ENCODE measurements at regions not wholly inside any gene's neighbourhood (a gene's known extent, or its start where the extent isn't known, plus 50 kb on each side); places are given as distances from the start of the nearest gene placed in this dataset.
A peak's percentile ranks its signal among the peaks of the same experiment; 100 is the strongest.

- TF ChIP-seq BHLHE40 (IDR thresholded peaks at IDR 0.05; ENCODE audit: borderline replicate concordance in 1 of 2, low read depth in 2 of 2, low read length in 1 of 2) (peak in 1 of 2 experiments; percentile 17; a peak in 1 of 4 replicates), JUND (IDR thresholded peaks at IDR 0.05; ENCODE audit: low read depth, low read length) (peak; percentile 84), SIN3A (IDR thresholded peaks at IDR 0.05; ENCODE audit: low read depth, low read length) (no peak), RELA (IDR thresholded peaks at IDR 0.05; ENCODE audit: borderline replicate concordance, partially characterized antibody) (no peak), SP1 (IDR thresholded peaks at IDR 0.05; ENCODE audit: low read depth, low read length) (peak; percentile 43), CUX1 (IDR thresholded peaks at IDR 0.05; ENCODE audit: insufficient replicate concordance, low read depth, low read length) (no peak), IKZF2 (IDR thresholded peaks at IDR 0.05) (peak; percentile 95 to 97), CHD2 (IDR thresholded peaks at IDR 0.05; ENCODE audit: borderline replicate concordance, low read depth, low read length) (0 out of 2 replicates have a peak, but pooled peaks have one; percentile 1), SMAD1 (IDR thresholded peaks at IDR 0.05; ENCODE audit: low read depth, partially characterized antibody) (no peak), PKNOX1 (IDR thresholded peaks at IDR 0.05) (peak; percentile 68), NBN (IDR thresholded peaks at IDR 0.05) (peak; percentile 79), MTA2 (IDR thresholded peaks at IDR 0.05; ENCODE audit: low read depth) (peak; percentile 96), ZNF217 (IDR thresholded peaks at IDR 0.05) (peak; percentile 64; the same call in 1 of the 2 replicates), POLR2AphosphoS5 (IDR thresholded peaks at IDR 0.05; ENCODE audit: low read length) (peak; percentile 53; the same call in 1 of the 2 replicates), RUNX3 (IDR thresholded peaks at IDR 0.05; ENCODE audit: low read length) (peak; percentile 86), JUNB (IDR thresholded peaks at IDR 0.05) (peak; percentile 92), FOXK2 (IDR thresholded peaks at IDR 0.05) (no peak), RELB (IDR thresholded peaks at IDR 0.05; ENCODE audit: low read depth) (peak; percentile 84), YY1 (IDR thresholded peaks at IDR 0.05; ENCODE audit: low read depth, low read length) (peak; percentile 92), NKRF (conservative IDR thresholded peaks at IDR 0.05) (no peak), CBX5 (IDR thresholded peaks at IDR 0.05; ENCODE audit: low read depth) (0 out of 2 replicates have a peak, but pooled peaks have one; percentile 21)
Observed at GRCh38 chr1:224497714-224498573, 63.3 kb upstream of the WDR26 start (continued).

Data from GM12878 (cell line).